ENCODE measurements at regions not wholly inside any gene's neighbourhood (a gene's known extent, or its start where the extent isn't known, plus 50 kb on each side); places are given as distances from the start of the nearest gene placed in this dataset.

DNA sequence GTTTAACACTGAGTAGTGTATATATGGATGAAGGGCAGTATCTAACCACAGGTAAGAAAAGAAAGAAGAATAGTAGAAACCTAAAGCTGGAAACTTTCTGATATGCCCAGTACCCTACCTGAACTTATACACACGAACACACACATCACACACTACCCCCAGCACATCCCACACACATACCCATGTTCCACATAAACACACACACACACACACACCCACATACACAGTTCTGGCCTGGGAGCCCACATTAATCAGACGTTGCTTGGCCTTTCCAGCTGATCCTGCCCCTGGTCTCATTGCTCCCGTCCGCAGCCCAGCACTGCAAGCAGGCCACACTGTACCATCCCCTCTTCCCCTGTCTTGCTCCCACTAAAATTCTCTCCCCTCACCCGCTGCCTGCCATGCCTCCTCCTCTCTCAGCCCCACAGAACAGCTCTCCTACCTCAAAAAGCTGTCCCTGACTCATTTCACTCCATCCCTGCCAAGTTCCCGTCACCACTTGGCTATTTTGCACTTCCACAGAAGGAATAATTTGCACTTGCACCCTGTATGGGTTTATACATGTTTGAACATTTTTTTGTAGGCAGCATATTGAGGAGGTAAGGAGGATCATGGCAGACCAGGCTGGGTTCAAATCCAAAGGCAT, 185.8 kb upstream of the PPP2R3A start:
- no peak overlapping the region for H2AFZ ChIP-seq (ENCODE audit: low read depth, low read length)
- TF ChIP-seq MCM3 (IDR thresholded peaks at IDR 0.05) (no peak), ZBTB1 (CRISPR knock-in tag; IDR thresholded peaks at IDR 0.05; ENCODE audit: borderline replicate concordance, low read depth) (no peak), ZNF79 (CRISPR knock-in tag; IDR thresholded peaks at IDR 0.05; ENCODE audit: low read depth) (no peak), KLF13 (tag; IDR thresholded peaks at IDR 0.05; ENCODE audit: borderline replicate concordance, low read depth) (no peak), ZNF717 (CRISPR knock-in tag; IDR thresholded peaks at IDR 0.05) (no peak), POLR2B (IDR thresholded peaks at IDR 0.05; ENCODE audit: low read depth, partially characterized antibody) (no peak), POLR2A (conservative IDR thresholded peaks at IDR 0.05) (no peak), ZFP1 (CRISPR knock-in tag; IDR thresholded peaks at IDR 0.05) (no peak), YY1 (IDR thresholded peaks at IDR 0.05; ENCODE audit: borderline replicate concordance in 1 of 3, control insufficient read depth in 1 of 3, extremely low read depth in 1 of 3, insufficient read depth in 3 of 3, insufficient read length in 1 of 3, insufficient replicate concordance in 2 of 3, low read depth in 1 of 3, low read length in 2 of 3) (no peak), ZNF274 (IDR thresholded peaks at IDR 0.05; ENCODE audit: borderline replicate concordance, low read depth, low read length) (no peak), PRPF4 (IDR thresholded peaks at IDR 0.05; ENCODE audit: insufficient read depth, low read depth, low read length, poor library complexity, severe bottlenecking) (no peak), RBBP5 (IDR thresholded peaks at IDR 0.05; ENCODE audit: borderline replicate concordance, insufficient read depth, low read length, poor library complexity, severe bottlenecking) (no peak), ZNF384 (IDR thresholded peaks at IDR 0.05; ENCODE audit: low read depth, low read length) (no peak)
- H3K4me3 ChIP-seq = no peak overlapping the region
- WGBS (ENCODE audit: insufficient coverage, low coverage, missing lambda C conversion rate) = 0% methylated on average over 6 of the region's 6 CpGs
- intact Hi-C loops (cut with micrococcal nuclease) = no loop called here
- H3K4me1 ChIP-seq (replicated peaks in 1 of 2; ENCODE audit: control insufficient read depth in 2 of 2, insufficient read depth in 2 of 2, low read length in 2 of 2) = no peaks in the 10 kb centered on the region
- ChIA-PET POLR2A (no interaction called here), CTCF (ENCODE audit: low intra/inter-chr PET ratio) (no interaction called here)
- H3K9me3 ChIP-seq (replicated peaks; ENCODE audit: control insufficient read depth, insufficient read depth, low read depth, low read length) = no peaks in the 10 kb centered on the region
- H3K79me2 ChIP-seq (ENCODE audit: control insufficient read depth, insufficient read depth, low read length) = no peaks in the 10 kb centered on the region
- no peaks in the 10 kb centered on the region for H3K27me3 ChIP-seq (ENCODE audit: control insufficient read depth in 2 of 2, insufficient read depth in 2 of 2, low read length in 2 of 2)
- no peak for ATAC-seq
- no peak overlapping the region for H3K9ac ChIP-seq (ENCODE audit: insufficient read depth in 1 of 2, low read depth in 2 of 2, low read length in 2 of 2)
- H3K27ac ChIP-seq (ENCODE audit: extremely low read depth, low read depth, low read length) = no peak overlapping the region
- no peaks in the 10 kb centered on the region for H4K20me1 ChIP-seq (replicated peaks; ENCODE audit: control insufficient read depth, insufficient read depth, low read length)
- BruUV-seq (replicated peaks) = no TSS peak
- in situ Hi-C loops (cut with MboI) = no loop called here
- no peaks in the 10 kb centered on the region for H3K36me3 ChIP-seq (ENCODE audit: control insufficient read depth, insufficient read depth, low read length)
- FAIRE-seq = no peak
- H3K4me2 ChIP-seq (ENCODE audit: insufficient read depth, low read length) = no peak overlapping the region
- DNase-seq (ENCODE audit: extremely low read depth in 1 of 4, low spot score in 3 of 4) = no peak
- no peaks in the 10 kb centered on the region for H3K9me1 ChIP-seq (ENCODE audit: control insufficient read depth, insufficient read depth, low read length)

Measured in K562 (cell line).